D341Med (cell line): ENCODE measurements at regions not wholly inside any gene's neighbourhood (a gene's known extent, or its start where the extent isn't known, plus 50 kb on each side); places are given as distances from the start of the nearest gene placed in this dataset.
A peak's percentile ranks its signal among the peaks of the same experiment; 100 is the strongest.

Experiments
- DNase-seq: peaks from one replicate; pipeline ENCODE4 v3.0.0; 2012; ENCODE audit warnings: low spot score

DNA sequence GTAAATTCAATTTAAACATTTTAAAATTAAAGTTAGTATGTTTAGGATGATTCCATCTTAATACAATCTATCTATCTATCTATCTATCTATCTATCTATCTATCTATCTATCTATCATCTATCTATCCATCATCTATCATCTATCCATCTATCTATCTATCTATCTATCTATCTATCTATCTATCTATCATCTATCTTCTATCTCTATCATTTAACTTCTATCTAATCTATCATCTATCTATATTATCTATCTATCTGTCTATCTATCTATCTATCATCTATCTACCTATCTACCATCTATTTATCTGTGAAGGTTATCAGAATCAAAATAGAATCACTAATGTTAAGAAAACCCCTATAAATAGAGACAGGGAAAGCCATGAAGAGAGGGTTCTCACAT, 78.3 kb downstream of the RAMP3 start:
- no peak for DNase-seq

DNA sequence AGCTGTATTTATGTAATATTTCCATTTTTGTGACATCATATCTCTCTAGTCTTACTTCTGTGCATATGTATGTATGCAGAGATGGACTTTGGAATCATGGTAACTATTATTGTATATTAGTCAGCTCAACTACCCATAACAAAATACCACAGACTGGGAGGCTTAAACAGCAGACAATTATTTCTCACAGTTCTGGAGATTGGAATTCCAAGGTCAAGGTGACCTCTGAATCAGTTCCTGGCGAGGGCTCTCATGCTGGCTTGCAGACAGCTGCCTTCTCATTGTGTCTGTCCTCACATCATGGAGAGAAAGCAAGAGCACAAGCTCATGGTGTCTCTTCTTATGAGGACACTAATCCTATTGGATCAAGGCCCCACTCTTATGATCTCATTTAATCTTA, 79.1 kb downstream of the RAMP3 start:
- DNase-seq, result no peak

DNA sequence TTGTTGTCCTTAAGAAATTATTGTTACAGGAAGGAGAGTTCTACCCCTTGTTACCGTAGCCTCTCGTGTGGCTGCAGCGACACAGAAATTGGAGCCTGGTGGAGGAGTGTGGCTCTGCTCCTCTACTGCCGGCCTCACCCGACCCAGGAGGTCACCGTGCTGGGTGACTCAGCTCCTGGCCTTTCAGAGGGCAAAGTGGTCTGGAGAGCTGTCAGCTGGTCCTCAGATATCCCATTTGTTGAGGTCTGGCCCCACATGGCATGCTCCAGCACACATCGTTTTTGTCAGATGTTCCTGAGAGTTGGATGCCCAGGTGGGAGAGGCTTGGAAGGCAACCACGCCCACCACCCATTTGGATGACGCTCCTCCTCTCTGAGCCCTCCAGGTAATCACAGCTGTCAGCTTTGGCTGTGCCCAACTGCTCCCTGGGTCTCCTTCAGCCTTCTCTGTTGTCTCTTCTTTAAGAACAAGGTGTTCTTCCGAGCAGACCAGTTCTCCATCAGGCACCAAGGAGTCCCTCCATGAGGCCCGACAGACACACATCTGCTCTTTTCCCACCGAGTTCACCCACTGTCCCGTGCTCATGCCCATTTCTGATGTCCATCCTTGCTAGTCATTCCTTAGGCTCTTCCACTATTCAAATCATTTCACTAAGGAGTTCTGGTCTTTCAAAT, 80.3 kb downstream of the RAMP3 start:
- no peak for DNase-seq

DNA sequence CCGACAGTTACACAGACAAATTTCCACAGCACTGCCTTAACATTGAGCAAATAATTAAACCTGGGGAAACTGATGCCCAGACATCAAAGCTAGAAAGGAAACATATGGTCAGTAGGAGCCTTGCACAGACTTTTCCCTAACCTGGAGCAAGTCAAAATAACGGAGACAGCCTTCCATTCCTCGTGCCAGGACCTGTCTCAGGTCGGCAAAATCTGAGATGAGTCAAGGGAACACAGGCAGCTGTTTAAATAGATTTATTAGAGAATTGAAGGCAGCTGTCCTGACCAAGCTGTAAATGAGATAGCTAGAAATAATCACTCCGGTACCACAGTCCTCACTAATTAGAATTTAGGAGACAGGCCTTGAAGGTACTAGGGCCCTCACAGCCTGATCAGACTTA, 81.2 kb downstream of the RAMP3 start:
- DNase-seq, result no peak

DNA sequence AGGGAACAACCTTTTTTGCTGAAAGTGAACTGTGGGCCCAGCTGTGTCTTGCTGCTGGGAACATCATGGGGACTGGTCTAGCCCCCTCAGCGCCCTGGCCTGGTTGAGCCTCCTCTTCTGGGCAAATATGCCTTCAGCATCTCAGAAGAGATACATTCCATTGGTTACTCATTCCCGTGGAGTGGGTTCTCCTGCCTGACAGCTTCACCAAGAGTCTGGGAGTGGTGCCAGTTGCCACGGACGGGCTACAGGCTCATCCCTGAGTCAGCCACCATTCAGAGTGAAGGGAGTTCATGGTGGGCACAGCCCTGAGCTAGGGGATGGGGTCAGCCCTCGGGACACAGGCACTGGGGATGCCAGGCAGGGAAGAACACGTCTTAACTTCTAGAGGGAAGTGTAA, 81.9 kb downstream of the RAMP3 start:
- DNase-seq, result no peak

DNA sequence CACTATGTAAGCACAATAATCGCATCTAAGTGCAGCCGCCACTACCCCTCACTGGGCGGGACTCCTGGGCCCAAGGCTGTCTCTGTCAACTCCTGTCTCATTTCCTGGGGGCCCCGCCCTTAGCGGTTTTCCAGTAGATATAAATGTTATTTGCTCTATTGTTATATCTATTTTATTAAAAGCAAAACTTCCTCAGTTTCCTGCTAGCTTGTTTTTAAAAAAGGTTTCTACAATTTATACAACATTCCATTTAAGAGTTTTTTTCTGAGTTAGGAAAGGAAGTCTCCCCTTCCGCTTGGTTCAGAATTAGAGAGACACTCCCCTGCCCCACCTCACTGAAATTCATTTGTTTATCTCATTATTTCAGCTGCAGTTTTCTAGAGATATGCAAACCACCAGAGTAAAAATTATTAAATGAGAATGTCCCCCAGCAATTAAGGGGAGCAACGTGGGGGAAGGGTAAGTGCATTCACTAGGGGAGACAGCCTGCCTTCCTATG, 82.7 kb downstream of the RAMP3 start:
- DNase-seq, result no peak

DNA sequence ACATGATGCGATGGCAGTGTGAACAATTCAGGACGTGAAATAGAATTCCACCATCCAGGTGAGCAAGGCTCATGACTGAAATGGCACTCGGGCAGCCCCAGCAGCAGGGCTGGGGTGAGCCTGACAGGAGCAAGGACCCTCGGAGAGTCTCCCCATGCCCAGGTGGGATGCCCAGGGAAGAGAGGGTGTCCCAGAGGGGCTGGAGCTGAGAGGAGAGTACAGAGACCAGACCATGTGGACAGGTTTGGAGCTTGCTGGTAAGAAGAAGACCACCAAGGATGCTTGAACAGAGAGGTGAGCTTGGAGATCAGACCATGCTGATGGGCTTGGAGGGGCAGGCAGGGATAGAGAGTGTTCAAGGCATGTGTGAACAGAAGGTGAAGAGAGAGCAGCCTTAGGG, 83.3 kb downstream of the RAMP3 start:
- no peak for DNase-seq

DNA sequence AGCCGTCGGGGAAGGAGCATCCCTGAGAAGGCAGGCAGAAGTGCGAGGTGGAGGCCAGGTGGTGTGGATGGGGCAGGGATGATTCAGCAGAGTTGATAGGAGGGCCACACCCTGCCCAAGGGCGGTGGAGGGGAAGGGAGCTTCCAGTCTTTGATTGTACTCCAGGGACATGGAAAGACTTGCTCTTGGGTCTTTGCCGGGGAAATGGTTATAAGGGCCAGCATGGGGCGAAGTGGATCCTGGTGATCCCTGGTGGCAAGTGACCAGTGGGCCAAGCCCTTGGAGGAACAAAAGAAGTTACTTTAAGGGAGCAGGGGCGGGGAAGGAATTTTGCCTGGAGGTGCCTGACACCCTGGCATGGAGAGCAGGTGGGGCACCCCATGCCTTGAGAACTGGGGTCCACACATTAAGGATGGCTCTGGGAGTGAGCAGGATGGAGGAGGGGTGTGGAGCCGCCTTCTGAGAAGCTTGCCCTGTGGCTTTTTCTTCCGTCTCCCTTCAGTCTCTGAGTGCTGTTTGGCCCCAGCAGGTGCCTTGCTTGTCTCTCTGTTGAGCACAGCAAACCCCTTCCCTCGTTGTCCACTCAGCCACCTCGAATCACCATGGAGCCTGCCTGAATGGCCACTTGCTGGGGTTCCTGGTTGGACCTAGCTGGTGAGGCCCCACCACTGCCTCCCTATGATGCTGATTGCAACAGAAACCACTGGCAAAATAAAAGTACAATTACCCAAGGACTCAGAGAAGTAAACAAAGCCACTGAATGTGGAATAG, 83.9 kb downstream of the RAMP3 start:
- no peak for DNase-seq

DNA sequence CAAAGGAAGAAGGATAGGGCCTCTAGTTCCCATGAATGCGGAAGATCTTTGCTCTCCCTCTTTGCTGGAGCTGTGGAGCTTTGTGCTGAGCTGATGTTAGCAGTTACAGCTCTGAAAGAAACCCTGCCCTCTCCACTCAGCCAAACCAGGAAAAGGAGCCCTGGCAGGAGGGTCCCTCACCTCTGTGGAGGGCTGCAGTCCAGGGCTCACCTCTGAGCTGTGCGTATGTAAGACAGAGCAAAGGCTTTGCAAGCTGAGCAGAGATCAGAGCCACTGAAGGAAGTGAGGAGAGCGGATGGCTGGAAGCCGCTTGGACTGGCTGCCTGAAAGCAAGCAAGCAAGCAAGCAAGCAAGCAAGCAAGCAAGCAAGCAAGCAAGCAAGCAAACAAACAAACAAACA, 84.7 kb downstream of the RAMP3 start:
- DNase-seq, result no peak

DNA sequence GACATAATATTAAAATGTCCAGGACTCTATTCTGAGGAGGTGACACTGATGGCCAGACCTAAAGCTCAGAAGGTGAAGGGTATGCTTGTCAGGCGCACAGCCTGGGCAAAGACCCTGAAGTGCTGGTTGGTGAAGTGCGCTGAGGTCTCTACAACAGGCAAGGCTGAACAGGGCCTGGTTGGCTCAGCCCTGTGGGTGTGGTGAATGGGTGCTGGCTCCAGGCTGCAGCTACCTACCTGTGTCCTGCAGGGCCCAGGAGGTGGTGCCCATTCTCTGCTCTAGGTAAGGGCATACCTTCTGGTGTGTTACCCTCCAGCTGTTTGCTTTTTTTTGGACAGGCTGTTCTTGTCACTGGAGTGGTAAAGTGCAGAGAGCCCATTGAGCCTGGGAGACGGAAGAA, 85.1 kb downstream of the RAMP3 start:
- DNase-seq, result no peak

DNA sequence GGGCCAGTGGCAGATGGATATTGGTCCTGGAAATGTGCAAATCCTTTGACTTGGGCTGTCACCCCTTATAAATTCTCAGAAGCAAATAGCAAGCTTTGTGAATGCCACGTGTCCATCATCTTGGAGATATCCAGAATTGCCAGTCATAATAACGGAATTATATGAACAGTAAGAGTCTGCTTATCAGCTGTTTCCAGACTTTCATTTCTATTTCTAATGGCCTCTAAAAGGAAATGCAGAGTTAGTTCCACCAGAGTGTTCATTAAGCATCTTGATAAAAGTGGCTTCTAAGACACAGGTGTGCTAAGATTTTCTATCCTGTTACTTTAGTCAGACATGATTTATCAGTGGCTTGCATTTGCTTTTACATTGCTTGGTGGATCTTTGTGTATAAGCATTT, 87.4 kb downstream of the RAMP3 start:
- DNase-seq, result no peak

DNA sequence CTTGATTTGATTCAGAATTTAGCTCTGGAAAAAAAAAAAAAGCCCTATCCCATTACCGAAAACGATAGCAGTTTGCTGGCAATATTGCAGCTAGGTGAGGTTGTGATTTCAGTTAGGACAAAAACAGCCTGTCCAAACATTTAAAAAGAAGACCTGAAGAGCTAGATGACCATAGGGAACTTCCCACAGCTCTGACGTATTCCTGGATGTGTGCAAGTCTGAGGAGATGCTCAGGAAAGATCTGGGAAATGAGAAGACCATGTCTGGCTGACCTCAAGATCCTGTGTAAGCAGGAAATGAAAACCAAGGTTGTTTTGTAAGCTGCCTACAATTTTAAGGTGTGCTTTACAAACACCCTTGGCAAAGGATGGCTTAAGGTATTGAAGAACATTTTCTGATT, 88.7 kb downstream of the RAMP3 start:
- no peak for DNase-seq

DNA sequence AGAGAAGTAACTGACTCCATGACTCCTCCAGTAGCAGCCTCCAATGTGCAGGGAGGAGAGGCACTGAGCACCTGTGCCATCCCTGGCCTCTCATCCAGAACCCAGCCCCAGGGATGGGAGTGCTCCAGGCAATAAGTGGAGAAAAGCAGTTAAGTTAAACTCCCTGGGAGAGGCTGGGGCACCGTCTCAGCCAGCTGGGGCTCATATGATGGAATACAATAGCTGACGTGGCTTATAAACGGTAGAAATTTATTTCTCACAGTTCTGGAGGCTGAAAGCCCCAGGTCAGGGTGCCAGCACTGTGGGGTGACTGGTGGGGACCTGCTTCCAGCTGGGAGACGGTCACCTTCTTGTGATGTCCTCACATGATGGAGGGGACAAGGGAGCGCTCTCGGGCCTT, 94.7 kb downstream of the RAMP3 start:
- DNase-seq, result no peak

DNA sequence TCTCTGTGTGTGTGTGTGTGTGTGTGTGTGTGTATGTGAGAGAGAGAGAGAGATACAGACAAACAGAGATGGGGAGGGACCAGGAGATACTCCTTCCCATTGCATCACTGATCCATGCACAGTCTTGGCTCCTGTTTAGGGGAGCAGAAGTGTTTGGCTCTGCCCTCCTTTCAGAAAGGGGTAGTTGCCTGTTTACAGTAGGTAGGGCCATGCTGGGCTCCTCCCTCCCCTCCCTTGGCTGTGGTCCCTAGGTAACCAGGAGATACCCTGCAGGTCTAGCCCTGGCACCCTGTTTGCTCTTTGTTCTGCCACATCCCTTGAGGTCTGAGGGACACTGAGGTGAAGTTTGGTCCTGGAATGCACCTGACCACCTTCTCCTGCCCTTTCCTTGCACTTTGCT, 95.3 kb downstream of the RAMP3 start:
- no peak for DNase-seq

DNA sequence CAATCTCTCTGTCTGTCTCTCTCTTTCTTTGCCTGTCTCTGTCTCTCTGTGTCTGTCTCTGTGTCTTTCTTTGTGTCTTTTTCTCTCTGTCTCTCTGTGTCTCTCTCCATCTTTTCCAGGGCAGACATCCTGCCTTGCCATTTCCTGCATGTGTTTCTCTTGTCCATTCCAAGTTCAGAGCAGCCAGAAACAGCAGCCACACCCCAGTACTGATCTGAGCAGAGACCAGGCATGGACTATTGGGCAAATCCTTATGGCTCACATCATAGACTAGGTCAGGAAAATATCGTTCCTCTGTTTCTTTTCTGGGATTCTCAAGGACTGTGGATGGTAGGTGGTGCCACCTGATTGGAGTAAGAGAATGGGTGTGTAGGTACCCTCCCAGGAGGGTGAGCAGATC, 95.8 kb downstream of the RAMP3 start:
- DNase-seq, result no peak

DNA sequence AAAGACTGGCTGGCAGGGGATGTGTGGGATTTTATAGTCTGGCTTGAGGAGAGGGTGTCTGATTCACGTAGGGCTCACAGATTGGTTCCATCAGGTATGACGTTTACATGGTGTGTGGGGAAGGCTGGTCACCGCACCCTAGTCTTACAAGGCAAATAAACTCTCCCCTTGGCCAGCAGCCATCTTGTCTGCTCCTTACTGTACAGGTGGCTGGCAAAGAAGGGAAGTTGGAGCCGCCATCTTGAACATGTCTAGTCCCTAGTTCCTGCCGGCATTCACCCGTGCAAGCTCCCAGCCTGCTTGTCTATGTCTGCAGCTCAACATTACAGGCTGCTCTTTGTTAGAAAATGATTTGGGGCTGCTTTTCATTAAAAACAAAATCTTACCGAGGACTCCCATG, 97.6 kb downstream of the RAMP3 start:
- no peak for DNase-seq

DNA sequence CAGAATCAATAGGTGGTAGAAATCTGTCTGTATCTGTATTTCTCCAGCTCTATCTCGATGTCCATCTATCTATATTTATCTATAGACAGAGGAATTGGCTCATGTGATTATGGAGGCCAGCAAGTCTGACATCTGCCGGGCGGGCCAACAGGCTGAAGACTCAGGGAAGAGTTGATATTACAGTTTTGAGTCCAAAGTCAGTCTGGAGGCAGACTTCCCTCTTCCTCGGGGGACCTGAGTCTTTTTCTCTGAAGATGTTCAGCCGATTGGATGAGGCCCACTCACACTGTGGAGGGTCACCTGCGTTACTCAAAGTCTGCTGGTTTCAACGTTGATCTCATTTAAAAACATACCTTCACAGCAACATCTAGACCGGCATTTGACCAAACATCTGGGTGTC, 98.7 kb downstream of the RAMP3 start:
- DNase-seq, result no peak

DNA sequence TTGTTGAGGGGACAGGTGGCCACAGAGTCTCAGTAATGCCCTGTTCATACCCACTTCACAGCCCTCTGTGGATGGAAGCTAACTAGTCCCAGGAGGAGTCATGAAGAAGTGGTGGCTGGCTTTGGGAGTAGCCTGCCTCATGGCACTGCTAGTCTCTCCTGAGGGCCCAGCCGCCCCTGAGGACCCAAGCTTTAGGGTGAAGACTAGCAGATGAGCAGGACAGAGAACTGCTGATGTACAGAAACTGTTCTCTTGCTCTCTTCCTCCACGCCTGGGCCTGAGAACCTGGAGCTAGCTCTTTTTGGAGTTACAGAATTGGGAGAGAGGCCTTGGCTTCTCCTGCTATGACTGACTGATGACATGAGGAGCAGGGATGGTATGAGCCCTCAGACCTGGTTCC, 99.2 kb downstream of the RAMP3 start:
- DNase-seq, result no peak

DNA sequence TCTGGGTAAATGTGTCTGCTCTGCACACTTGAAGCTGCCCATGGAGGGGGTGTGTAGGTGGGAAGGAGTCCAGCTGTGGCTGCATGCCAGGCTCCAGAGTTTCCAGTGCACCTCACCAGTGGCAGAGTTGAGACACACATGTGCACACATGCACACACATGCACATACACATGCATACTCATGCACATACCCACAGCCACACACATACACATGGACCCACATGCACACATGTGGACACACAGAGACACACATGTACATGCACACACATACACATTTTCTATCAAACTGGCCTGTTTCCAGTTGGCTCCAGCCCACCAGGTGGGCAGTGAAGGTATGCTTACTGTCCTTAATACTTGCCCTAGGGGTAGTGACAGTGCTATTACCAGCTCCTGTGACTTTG, 99.7 kb downstream of the RAMP3 start:
- DNase-seq, result no peak

DNA sequence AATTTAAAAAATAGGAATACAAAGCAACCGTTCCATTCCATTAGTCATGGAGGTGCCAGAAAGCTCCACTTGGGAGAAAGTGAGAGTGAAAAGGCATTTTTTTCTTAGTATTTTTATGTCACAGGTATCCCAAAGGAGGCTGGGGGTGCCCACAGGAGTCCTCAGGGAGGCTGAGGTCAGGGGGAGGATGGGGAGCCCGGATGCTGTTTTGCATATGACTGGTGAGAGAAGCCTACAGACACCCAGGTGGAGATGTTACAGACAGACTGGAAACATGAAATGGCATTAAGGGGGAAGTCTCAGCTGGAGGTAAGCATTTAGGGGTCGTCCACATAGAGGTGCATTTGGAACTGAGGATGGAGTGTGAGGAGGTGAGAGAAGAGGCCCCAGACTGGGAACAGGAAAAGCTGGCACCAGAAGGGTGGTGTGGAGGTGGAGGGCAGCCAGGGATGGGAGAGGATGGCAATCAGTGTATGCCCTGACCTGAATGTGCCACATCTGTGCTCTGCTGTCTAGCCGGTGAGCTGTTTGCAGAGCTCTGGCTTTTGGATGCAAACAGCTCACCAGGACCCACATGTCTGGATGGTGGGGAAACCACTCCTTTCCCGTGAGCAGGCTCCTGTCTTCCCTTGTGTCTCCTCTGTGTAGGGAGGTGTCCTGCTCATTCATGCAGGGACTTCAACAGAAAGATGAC, 101.1 kb downstream of the RAMP3 start:
- no peak for DNase-seq

DNA sequence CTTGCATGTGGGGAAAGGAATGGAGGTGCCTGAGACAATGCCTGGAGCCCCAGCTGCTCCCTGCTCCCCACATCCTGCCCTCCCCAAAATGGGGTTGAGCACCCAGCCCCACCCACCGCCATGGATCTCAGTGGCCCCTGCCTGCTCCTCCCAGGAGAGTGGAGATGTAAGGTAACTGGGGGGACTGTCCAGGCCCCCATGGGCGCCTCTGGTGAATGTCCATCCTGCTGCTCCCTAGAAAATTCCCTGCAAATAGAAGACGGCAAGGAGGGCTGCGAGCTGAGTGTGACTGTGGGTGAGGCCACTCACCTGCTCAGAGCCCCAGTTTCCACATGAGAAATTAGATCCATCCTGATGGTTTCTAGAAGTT, 101.6 kb downstream of the RAMP3 start:
- DNase-seq, result no peak

DNA sequence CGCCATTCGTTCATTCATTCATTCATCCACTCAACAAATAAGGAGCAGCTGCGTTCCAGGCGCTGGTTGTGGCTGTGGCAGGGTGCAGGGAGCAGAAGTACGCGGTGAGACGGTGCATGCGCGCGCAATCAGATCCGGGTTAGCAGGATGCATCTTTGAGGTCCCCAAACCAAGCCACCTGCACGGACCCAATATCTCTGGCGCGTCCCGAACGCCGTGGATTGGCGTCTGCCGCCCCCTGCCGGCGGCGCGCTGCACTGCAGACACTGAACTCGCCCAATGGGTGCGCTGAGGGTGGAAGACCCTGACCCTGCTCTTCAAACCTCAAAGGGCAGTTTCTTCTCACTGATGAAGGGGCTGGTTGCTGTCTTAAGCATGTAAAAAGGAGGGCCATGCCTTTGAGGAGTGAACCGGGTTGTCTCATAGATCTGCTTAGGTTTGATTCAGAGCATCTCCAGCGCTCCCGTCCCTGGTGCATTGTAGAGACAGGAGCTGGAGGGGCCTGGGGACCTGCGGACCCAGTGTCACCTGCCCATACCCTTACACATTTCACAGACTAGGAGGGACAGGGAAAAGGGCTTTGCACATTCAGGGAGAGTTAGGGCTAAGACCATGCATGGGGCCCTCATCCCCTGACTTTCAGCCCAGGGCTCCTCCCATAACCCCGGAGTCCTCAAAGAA, 102.5 kb downstream of the RAMP3 start:
- peak; percentile 73 for DNase-seq

DNA sequence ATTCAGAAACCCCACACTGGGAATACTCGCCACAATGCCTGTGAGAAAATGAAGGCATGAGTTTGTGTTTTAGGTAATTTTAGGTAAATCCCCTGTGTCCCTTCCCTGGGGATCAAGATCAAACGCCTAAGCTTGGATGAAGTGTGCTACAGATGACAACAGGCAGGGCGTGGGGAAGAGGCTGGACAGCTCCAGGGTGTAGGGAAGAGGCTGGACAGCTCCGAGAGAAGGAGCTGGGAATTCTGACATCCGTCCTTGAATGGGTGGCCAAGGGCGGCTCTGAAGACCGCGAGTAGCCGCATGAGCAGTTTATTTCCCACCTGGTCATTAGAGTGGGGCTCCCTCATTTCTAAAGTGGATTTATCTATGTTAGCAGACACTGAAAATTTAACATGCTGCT, 109.7 kb downstream of the RAMP3 start:
- DNase-seq, result no peak
